ENCODE measurements at regions not wholly inside any gene's neighbourhood (a gene's known extent, or its start where the extent isn't known, plus 50 kb on each side); places are given as distances from the start of the nearest gene placed in this dataset.

DNA sequence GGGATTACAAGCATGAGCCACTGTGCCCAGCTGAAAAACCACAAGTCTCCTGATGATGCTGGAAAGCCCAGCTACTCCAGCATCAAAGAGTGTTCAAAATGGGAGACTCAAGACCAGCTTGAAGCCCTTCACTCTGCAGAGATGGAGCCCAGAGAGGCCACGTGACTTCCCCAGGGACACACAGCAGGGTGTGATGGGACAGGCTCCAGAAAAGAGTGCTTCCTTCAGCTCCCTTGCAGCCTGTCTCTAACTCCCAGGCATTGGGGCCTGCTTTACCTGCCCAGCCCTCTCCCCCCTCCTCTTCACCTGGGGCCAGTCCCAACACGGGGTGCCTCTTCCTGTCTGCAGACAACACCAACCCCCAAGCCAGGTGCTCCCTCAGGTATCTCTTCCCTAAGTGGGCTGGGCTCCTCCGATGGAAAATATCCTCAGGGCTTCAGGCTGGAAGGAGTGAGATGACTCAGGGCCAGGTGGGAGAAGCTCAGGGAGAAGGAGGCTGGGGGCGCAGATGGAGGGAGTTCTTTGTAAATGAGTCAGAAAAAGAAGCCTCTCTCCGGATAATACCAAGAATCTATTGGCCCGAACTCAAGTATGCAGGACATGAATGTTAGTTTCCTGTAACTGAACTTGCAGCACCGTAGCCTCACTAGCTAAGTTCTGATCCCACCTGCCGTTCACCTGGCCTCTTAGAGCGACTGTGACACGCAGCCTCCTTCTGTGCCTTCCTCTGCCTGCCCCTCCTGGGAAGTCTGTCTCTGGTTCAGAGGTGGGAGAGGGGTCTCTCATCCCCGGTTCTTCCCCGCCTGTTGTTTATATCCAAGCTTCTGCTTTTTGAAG is 326.6 kb downstream of the MN1 start:
- TF ChIP-seq, protein P1, sequence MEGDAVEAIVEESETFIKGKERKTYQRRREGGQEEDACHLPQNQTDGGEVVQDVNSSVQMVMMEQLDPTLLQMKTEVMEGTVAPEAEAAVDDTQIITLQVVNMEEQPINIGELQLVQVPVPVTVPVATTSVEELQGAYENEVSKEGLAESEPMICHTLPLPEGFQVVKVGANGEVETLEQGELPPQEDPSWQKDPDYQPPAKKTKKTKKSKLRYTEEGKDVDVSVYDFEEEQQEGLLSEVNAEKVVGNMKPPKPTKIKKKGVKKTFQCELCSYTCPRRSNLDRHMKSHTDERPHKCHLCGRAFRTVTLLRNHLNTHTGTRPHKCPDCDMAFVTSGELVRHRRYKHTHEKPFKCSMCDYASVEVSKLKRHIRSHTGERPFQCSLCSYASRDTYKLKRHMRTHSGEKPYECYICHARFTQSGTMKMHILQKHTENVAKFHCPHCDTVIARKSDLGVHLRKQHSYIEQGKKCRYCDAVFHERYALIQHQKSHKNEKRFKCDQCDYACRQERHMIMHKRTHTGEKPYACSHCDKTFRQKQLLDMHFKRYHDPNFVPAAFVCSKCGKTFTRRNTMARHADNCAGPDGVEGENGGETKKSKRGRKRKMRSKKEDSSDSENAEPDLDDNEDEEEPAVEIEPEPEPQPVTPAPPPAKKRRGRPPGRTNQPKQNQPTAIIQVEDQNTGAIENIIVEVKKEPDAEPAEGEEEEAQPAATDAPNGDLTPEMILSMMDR (conservative IDR thresholded peaks at IDR 0.05; ENCODE audit: control insufficient read depth, insufficient read depth, low read depth, low read length): no peak
- peak; percentile 86 for DNase-seq (ENCODE audit: low read depth)
- H3K4me3 ChIP-seq (ENCODE audit: control insufficient read depth, low read depth, low read length): no peak overlapping the region

DNA sequence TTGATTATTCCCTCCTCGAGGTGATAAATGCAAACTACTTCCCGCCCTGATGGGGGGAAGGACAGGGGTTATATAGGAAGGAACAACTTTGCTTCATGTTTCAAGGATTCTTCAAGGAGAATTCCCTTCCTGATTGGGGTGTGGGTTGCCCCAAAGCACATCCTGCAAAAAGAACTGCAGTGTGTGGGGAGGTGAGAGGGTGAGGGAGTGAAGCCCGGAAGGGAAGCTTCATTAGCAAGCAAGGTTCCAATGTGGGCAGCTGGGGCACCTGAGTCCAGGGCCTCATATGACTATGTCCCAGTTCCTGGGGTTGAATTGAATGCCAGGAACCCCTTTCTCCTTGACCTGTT is 326.0 kb downstream of the MN1 start:
- no peak for DNase-seq (ENCODE audit: low read depth)
- TF ChIP-seq, protein P1 (conservative IDR thresholded peaks at IDR 0.05; ENCODE audit: control insufficient read depth, insufficient read depth, low read depth, low read length): no peak
- H3K4me3 ChIP-seq (ENCODE audit: control insufficient read depth, low read depth, low read length): no peak overlapping the region

DNA sequence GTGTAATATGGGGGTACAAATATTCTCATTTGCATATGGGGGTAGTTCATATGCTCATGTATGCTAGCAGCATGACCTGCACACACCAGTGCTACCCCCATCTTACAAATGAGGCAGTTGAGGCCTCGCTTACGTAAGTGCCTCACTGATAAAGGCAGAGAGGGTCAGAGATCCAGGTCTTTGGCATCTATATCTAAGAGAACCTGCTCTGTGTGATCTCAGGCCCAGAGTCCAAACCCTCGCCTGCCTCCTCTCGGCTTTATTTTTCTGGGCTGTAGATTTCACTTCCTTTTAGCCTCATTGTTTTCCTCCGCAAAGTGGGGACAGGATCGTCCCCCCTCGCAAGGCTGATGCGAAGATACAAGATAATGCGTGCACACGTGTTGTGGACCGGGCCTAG is 325.2 kb downstream of the MN1 start:
- no peak overlapping the region for H3K4me3 ChIP-seq (ENCODE audit: control insufficient read depth, low read depth, low read length)
- DNase-seq (ENCODE audit: low read depth): no peak
- TF ChIP-seq, protein P1 (conservative IDR thresholded peaks at IDR 0.05; ENCODE audit: control insufficient read depth, insufficient read depth, low read depth, low read length): no peak

DNA sequence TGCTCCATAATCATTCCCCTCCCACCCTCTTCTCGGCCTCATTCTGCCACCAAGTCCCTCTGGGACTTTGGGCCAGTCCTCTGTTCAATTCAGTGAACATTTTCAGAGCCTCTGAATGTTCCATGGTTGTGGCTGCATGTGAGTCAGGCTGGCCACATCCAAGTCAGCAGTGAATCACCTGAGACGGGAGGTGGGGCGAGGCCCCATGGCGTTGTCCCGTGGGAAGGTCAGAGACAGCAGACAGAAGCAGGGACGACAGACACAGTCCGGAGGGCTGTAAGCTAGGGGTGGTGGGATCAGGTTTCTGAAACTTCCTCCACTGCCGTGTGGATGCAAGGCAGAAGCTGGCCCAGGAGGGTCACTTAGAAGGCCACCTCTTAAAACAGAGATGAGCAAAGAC is 324.8 kb downstream of the MN1 start:
- TF ChIP-seq, protein P1 (conservative IDR thresholded peaks at IDR 0.05; ENCODE audit: control insufficient read depth, insufficient read depth, low read depth, low read length): no peak
- DNase-seq (ENCODE audit: low read depth): peak; percentile 83
- H3K4me3 ChIP-seq (ENCODE audit: control insufficient read depth, low read depth, low read length): no peak overlapping the region

DNA sequence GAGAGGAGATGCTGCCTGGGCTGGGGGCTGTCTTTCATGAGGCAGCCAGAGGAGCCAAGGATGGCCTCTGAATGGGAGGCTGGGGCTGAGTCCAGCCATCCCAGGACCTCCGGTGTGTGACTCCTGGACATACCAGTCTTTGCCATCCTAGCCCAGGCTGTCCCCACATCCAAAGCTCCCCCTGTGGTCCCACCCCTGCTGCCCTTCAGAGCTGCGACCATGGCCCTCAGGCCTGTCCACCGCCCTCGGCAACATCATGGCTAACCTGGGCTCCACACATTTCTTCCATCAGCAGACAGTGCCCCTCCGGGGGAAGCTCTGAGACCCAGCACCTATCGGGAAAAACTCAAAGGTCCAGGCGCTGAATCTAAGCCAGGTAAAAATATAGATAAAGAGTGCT is 324.4 kb downstream of the MN1 start:
- no peak overlapping the region for H3K4me3 ChIP-seq (ENCODE audit: control insufficient read depth, low read depth, low read length)
- DNase-seq (ENCODE audit: low read depth): no peak
- TF ChIP-seq, protein P1 (conservative IDR thresholded peaks at IDR 0.05; ENCODE audit: control insufficient read depth, insufficient read depth, low read depth, low read length): no peak

DNA sequence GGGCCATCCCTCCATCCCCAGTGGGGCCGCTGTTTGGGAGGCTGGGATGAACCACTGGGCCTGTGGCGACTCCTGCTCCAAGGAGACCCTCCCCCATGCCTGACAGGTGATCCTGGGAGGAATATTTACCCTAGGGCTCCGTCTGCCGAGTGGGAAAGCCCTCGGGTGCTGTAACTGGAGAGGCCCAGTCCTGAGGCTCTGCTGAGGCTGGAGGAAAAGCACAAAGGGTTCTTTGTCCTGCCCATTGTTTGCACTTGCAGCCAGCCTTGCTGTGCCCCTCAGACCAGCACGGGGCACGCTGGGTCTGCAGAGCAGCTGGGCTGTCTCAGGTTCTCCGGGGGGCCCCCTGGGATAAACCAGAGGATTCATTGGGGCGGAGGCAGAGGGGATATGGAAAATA is 321.1 kb downstream of the MN1 start:
- H3K4me3 ChIP-seq (ENCODE audit: control insufficient read depth, low read depth, low read length): no peak overlapping the region
- TF ChIP-seq, protein P1 (conservative IDR thresholded peaks at IDR 0.05; ENCODE audit: control insufficient read depth, insufficient read depth, low read depth, low read length): no peak
- DNase-seq (ENCODE audit: low read depth): no peak

All from fibroblast of mammary gland (primary cell).